ENCODE measurements at regions not wholly inside any gene's neighbourhood (a gene's known extent, or its start where the extent isn't known, plus 50 kb on each side); places are given as distances from the start of the nearest gene placed in this dataset.
A peak's percentile ranks its signal among the peaks of the same experiment; 100 is the strongest.

GRCh38 chr10:15439341-15439842 lies 68.3 kb upstream of the FAM171A1 start:
- TF ChIP-seq CTCF (IDR thresholded peaks at IDR 0.05; ENCODE audit: insufficient read depth, low read depth, low read length), result peak; percentile 39
- TF ChIP-seq EZH2 (IDR thresholded peaks at IDR 0.05; ENCODE audit: insufficient read depth, low read length), result no peak
- Histone ChIP-seq H3K4me2 (ENCODE audit: low read length) (peak overlapping the region; percentile 77), H3K9me3 (ENCODE audit: insufficient read depth, low read depth, low read length) (no peaks in the 10 kb centered on the region), H3K27me3 (ENCODE audit: insufficient read depth, low read length) (peaks cover 4% of the 10 kb centered on the region), H3K79me2 (ENCODE audit: insufficient read depth, low read length) (no peaks in the 10 kb centered on the region), H3K4me1 (ENCODE audit: insufficient read depth, low read length) (peaks cover 10% of the 10 kb centered on the region), H2AFZ (ENCODE audit: low read depth, low read length) (peak overlapping the region; percentile 55), H3K36me3 (ENCODE audit: insufficient read depth, low read length) (no peaks in the 10 kb centered on the region), H3K27ac (ENCODE audit: low read depth, low read length) (peak overlapping the region; percentile 32), H3K9ac (ENCODE audit: low read length) (peak overlapping the region; percentile 49), H4K20me1 (ENCODE audit: insufficient read depth, low read length) (no peaks in the 10 kb centered on the region), H3K4me3 (ENCODE audit: insufficient read depth, low read depth, low read length) (peak overlapping the region; percentile 40)
- H3K4me1 Mint-ChIP-seq (ENCODE audit: low read depth, unreplicated experiment), result no peaks in the 10 kb centered on the region
- DNase-seq (ENCODE audit: low read depth), result no peak
- H3K27me3 Mint-ChIP-seq (ENCODE audit: low read depth, unreplicated experiment), result no peaks in the 10 kb centered on the region
- no peak overlapping the region for H3K27ac Mint-ChIP-seq (ENCODE audit: unreplicated experiment)
- H3K36me3 Mint-ChIP-seq (ENCODE audit: low read depth, unreplicated experiment), result no peaks in the 10 kb centered on the region
- FAIRE-seq, result peak; percentile 50
- no peak overlapping the region for H3K4me3 Mint-ChIP-seq (ENCODE audit: unreplicated experiment)
- no peaks in the 10 kb centered on the region for H3K9me3 Mint-ChIP-seq (ENCODE audit: unreplicated experiment)

- Histone ChIP-seq H3K4me1 (ENCODE audit: insufficient read depth, low read length) (peaks cover 10% of the 10 kb centered on the region), H4K20me1 (ENCODE audit: insufficient read depth, low read length) (no peaks in the 10 kb centered on the region), H3K4me3 (ENCODE audit: insufficient read depth, low read depth, low read length) (no peak overlapping the region), H3K4me2 (ENCODE audit: low read length) (peak overlapping the region; percentile 7), H3K9me3 (ENCODE audit: insufficient read depth, low read depth, low read length) (no peaks in the 10 kb centered on the region), H3K27me3 (ENCODE audit: insufficient read depth, low read length) (peaks cover 7% of the 10 kb centered on the region), H3K27ac (ENCODE audit: low read depth, low read length) (no peak overlapping the region), H2AFZ (ENCODE audit: low read depth, low read length) (no peak overlapping the region), H3K79me2 (ENCODE audit: insufficient read depth, low read length) (no peaks in the 10 kb centered on the region), H3K36me3 (ENCODE audit: insufficient read depth, low read length) (no peaks in the 10 kb centered on the region), H3K9ac (ENCODE audit: low read length) (no peak overlapping the region)
- Mint-ChIP-seq H3K36me3 (ENCODE audit: low read depth, unreplicated experiment) (no peaks in the 10 kb centered on the region), H3K4me1 (ENCODE audit: low read depth, unreplicated experiment) (no peaks in the 10 kb centered on the region), H3K9me3 (ENCODE audit: unreplicated experiment) (no peaks in the 10 kb centered on the region), H3K27ac (ENCODE audit: unreplicated experiment) (no peak overlapping the region), H3K4me3 (ENCODE audit: unreplicated experiment) (no peak overlapping the region), H3K27me3 (ENCODE audit: low read depth, unreplicated experiment) (no peaks in the 10 kb centered on the region)
- TF ChIP-seq CTCF (IDR thresholded peaks at IDR 0.05; ENCODE audit: insufficient read depth, low read depth, low read length), result no peak
- no peak for TF ChIP-seq EZH2 (IDR thresholded peaks at IDR 0.05; ENCODE audit: insufficient read depth, low read length)
- FAIRE-seq, result no peak
- DNase-seq (ENCODE audit: low read depth), result peak; percentile 49
Measured at GRCh38 chr10:15436696-15437095, 65.6 kb upstream of the FAM171A1 start.

GRCh38 chr10:15433850-15434537 lies 62.9 kb upstream of the FAM171A1 start:
- H3K4me1 Mint-ChIP-seq (ENCODE audit: low read depth, unreplicated experiment), result no peaks in the 10 kb centered on the region
- no peaks in the 10 kb centered on the region for H3K27me3 Mint-ChIP-seq (ENCODE audit: low read depth, unreplicated experiment)
- H3K27me3 ChIP-seq (ENCODE audit: insufficient read depth, low read length), result peaks cover 7% of the 10 kb centered on the region
- no peak overlapping the region for H3K27ac ChIP-seq (ENCODE audit: low read depth, low read length)
- peak overlapping the region; percentile 66 for H3K4me3 Mint-ChIP-seq (ENCODE audit: unreplicated experiment)
- peak overlapping the region; percentile 77 for H3K9ac ChIP-seq (ENCODE audit: low read length)
- no peaks in the 10 kb centered on the region for H3K9me3 ChIP-seq (ENCODE audit: insufficient read depth, low read depth, low read length)
- DNase-seq (ENCODE audit: low read depth) (peak; percentile 17), FAIRE-seq (no peak)
- H3K36me3 ChIP-seq (ENCODE audit: insufficient read depth, low read length), result no peaks in the 10 kb centered on the region
- no peaks in the 10 kb centered on the region for H4K20me1 ChIP-seq (ENCODE audit: insufficient read depth, low read length)
- no peaks in the 10 kb centered on the region for H3K9me3 Mint-ChIP-seq (ENCODE audit: unreplicated experiment)
- H3K4me3 ChIP-seq (ENCODE audit: insufficient read depth, low read depth, low read length), result no peak overlapping the region
- peaks cover 7% of the 10 kb centered on the region for H3K4me1 ChIP-seq (ENCODE audit: insufficient read depth, low read length)
- peak overlapping the region; percentile 94 for H3K4me2 ChIP-seq (ENCODE audit: low read length)
- H3K27ac Mint-ChIP-seq (ENCODE audit: unreplicated experiment), result no peak overlapping the region
- H3K79me2 ChIP-seq (ENCODE audit: insufficient read depth, low read length), result no peaks in the 10 kb centered on the region
- TF ChIP-seq CTCF (IDR thresholded peaks at IDR 0.05; ENCODE audit: insufficient read depth, low read depth, low read length) (peak; percentile 64), EZH2 (IDR thresholded peaks at IDR 0.05; ENCODE audit: insufficient read depth, low read length) (no peak)
- H3K36me3 Mint-ChIP-seq (ENCODE audit: low read depth, unreplicated experiment), result no peaks in the 10 kb centered on the region
- H2AFZ ChIP-seq (ENCODE audit: low read depth, low read length), result peak overlapping the region; percentile 70

Data from astrocyte (in vitro differentiated cells and primary cell).